ENCODE measurements at regions not wholly inside any gene's neighbourhood (a gene's known extent, or its start where the extent isn't known, plus 50 kb on each side); places are given as distances from the start of the nearest gene placed in this dataset.
A peak's percentile ranks its signal among the peaks of the same experiment; 100 is the strongest.
"Not testable (repeated sequence)": the region's sequence is repeated elsewhere in the genome, so short reads cannot be mapped to it uniquely, and the experiment has no call there.

DNA sequence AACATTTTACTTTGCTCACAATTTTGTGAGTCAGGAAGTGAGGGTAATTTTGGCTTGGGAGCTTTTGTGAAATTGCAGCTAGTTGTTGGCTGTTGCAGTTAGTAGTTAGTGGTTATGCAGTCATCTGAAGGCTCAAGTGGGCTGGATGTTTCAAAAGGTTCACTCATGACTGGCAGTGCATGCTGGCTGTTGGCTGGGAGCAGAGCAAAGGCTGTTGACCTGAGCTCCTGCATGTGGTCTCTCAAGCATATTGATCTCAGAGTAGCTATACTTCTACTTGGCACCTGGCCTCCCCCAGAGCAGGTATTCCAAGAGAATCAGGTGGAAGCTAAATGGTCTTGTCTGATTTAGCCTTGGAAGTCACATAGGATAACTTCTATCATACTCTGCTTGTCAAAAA, 414.1 kb upstream of the STXBP6 start:
- no peak for DNase-seq (ENCODE audit: low read depth)
- H3K4me3 ChIP-seq (ENCODE audit: low read depth, low read length) = no peak overlapping the region

DNA sequence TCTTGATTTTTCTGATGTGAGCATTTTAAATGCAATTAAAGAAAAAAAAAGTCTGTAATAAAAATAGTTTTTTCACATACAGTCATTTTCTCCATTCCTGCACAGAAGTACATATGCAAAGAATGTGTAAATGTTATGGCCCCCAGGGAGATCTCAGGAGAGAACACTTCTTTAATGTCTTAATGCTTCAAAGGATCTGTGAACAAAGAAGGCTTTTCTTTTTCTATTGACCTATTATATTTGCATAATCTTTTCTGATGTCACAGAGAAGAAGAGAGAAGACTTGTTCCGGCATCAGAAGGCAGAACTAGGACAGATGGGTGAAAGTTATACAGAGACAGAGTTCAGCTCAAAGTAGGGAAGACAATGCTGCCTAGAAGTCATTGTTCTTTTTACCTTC, 413.5 kb upstream of the STXBP6 start:
- TF ChIP-seq, protein P1, sequence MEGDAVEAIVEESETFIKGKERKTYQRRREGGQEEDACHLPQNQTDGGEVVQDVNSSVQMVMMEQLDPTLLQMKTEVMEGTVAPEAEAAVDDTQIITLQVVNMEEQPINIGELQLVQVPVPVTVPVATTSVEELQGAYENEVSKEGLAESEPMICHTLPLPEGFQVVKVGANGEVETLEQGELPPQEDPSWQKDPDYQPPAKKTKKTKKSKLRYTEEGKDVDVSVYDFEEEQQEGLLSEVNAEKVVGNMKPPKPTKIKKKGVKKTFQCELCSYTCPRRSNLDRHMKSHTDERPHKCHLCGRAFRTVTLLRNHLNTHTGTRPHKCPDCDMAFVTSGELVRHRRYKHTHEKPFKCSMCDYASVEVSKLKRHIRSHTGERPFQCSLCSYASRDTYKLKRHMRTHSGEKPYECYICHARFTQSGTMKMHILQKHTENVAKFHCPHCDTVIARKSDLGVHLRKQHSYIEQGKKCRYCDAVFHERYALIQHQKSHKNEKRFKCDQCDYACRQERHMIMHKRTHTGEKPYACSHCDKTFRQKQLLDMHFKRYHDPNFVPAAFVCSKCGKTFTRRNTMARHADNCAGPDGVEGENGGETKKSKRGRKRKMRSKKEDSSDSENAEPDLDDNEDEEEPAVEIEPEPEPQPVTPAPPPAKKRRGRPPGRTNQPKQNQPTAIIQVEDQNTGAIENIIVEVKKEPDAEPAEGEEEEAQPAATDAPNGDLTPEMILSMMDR (IDR thresholded peaks at IDR 0.05; ENCODE audit: control insufficient read depth, extremely low read depth, insufficient read depth) = no peak
- no peak for DNase-seq (ENCODE audit: low read depth)
- H3K4me3 ChIP-seq (ENCODE audit: low read depth, low read length) = no peak overlapping the region

More for the DNA sequence above, 414.1 kb upstream of the STXBP6 start:
- TF ChIP-seq, protein P1 (IDR thresholded peaks at IDR 0.05; ENCODE audit: control insufficient read depth, extremely low read depth, insufficient read depth) = no peak

DNA sequence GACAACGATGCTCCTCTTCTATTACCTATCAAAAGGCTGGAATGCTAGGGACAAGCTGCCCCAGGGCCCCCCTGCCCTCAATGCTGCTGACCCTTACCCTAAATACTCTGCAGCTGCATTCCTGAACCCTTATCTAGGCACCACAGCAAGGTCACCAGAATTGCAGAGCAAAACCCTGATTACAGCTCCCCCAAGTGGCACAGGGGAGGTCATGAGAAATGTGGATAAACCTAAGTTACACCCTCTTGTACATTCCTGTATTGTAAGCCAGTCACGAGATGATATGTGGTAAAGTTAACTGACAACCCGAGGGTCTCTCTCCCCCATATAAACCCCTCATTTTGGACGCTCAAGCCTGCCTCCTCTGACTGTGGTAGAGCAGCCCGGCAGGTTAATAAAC, 411.8 kb upstream of the STXBP6 start:
- no peak for DNase-seq (ENCODE audit: low read depth)
- TF ChIP-seq, protein P1 (IDR thresholded peaks at IDR 0.05; ENCODE audit: control insufficient read depth, extremely low read depth, insufficient read depth) = 0 out of 2 replicates have a peak, but pooled peaks have one; percentile 15

DNA sequence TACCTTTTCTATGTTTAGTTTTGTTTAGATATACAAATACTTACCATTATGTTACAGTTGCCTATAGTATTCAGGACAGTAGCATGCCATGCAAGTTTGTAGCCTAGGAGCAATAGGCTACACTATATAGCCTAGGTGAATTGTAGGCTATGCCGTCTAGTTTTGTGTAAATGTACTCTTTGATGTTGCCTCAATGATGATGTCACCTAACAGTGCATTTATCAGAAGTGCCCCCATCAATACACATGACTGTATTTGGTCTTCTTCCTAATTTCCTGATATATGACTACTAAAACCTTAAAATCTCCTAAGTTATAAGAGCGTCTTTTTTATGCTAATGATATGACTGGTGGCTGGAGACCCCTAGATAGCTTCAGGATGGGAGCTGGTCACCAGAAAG, 394.4 kb upstream of the STXBP6 start:
- no peak overlapping the region for H3K4me3 ChIP-seq (ENCODE audit: low read depth, low read length)
- TF ChIP-seq, protein P1 (IDR thresholded peaks at IDR 0.05; ENCODE audit: control insufficient read depth, extremely low read depth, insufficient read depth) = no peak
- no peak for DNase-seq (ENCODE audit: low read depth)

More for the DNA sequence above, 411.8 kb upstream of the STXBP6 start:
- H3K4me3 ChIP-seq (ENCODE audit: low read depth, low read length) = no peak overlapping the region

DNA sequence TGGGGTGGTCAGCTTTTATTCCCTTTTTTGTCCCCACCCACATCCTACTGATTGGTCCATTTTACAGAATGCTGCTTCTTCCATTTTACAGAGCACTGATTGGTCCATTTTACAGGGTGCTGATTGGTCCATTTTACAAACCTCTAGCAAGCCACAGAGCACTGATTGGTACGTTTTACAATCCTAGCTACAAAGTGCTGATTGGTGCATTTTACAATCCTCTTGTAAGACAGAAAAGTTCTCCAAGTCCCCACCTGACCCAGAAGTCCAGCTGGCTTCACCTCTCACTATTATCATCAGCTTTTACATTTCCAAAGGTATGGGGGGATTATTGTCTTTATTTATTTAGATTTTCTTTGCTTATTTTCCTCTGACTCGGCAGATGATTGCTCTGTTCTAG, 390.4 kb upstream of the STXBP6 start:
- not testable (repeated sequence) for H3K4me3 ChIP-seq (ENCODE audit: low read depth, low read length); DNase-seq (ENCODE audit: low read depth)

DNA sequence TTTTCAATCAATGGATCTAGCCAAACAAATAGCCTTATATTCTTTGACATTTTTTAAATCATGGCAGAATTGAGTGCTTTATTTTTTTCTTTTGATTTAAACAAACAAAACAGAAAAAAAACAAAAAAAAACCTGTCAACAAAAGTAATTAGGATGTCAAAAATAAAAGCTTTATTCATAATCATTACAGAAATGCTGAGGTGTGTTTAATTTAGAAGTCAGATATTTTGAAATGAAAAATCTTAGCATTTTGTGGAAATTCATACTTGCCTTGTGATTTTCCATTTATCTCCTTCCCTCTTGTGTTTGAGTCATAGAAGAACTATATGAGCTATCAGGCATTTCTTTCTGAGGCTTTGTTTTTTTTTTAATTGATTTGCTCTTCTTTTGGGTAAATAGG, 387.0 kb upstream of the STXBP6 start:
- no peak overlapping the region for H3K4me3 ChIP-seq (ENCODE audit: low read depth, low read length)
- TF ChIP-seq, protein P1 (IDR thresholded peaks at IDR 0.05; ENCODE audit: control insufficient read depth, extremely low read depth, insufficient read depth) = no peak
- DNase-seq (ENCODE audit: low read depth) = no peak

DNA sequence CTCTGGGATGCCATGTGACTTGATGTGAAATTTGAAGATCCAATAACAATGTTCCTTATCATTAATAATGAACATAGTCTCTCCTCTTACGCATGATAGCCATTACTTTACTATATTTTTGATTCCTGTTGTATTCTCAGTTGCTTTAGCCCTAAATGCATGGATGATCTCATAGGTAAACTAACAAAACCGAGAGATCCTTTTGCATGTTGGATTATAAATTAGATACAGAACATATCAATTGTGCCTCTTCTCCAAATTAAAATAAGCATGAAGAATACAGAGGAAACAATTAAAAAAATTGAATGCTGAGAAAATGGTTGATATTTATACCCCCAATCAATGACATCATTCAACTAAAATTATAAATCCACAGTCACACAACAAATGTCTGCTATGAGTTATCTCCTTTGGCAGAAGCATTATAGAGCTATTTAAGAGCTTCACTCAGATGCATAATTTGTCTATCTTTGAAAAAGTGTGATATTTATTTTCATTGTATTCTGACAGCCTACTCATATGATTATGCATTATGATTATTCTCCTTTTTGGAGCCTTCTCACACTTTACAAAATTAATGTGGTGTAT, 386.4 kb upstream of the STXBP6 start:
- no peak overlapping the region for H3K4me3 ChIP-seq (ENCODE audit: low read depth, low read length)
- TF ChIP-seq, protein P1 (IDR thresholded peaks at IDR 0.05; ENCODE audit: control insufficient read depth, extremely low read depth, insufficient read depth) = no peak

More for the DNA sequence above, 386.4 kb upstream of the STXBP6 start:
- DNase-seq (ENCODE audit: low read depth) = no peak

Data from LNCaP clone FGC (cell line).